H9 (cell line): ENCODE measurements at regions not wholly inside any gene's neighbourhood (a gene's known extent, or its start where the extent isn't known, plus 50 kb on each side); places are given as distances from the start of the nearest gene placed in this dataset.

ENCODE experiments used
- DNase-seq: peaks from one replicate; pipeline ENCODE4 v3.0.0-alpha.2; 2017
- H2AFZ ChIP-seq: one replicate; pipeline ENCODE4 v1.6.1; 2013; ENCODE audit warnings: mild to moderate bottlenecking, low read length, control low read depth, moderate library complexity
- H2AK5ac ChIP-seq: 2 replicates; pipeline ENCODE4 v1.6.1; 2013; ENCODE audit warnings: low read length, control low read depth, mixed read lengths; ENCODE audit not compliant: insufficient read length
- H2BK120ac ChIP-seq: one replicate; pipeline ENCODE4 v1.6.1; 2013; ENCODE audit warnings: low read depth, mild to moderate bottlenecking, low read length, control low read depth, inconsistent platforms; ENCODE audit not compliant: poor library complexity, severe bottlenecking
- H2BK12ac ChIP-seq: 2 replicates; pipeline ENCODE4 v1.6.1; 2013; ENCODE audit warnings: low read length, control low read depth, mixed read lengths, low read depth; ENCODE audit not compliant: insufficient read length
- H2BK15ac ChIP-seq: 2 replicates; pipeline ENCODE4 v1.6.1; 2013; ENCODE audit warnings: low read depth, low read length, control low read depth
- H2BK20ac ChIP-seq: one replicate; pipeline ENCODE4 v1.6.1; 2013; ENCODE audit warnings: low read depth, mild to moderate bottlenecking, low read length, control low read depth, inconsistent platforms; ENCODE audit not compliant: poor library complexity, severe bottlenecking
- H2BK5ac ChIP-seq: 2 replicates; pipeline ENCODE4 v1.6.1; 2013; ENCODE audit warnings: low read length, control low read depth, mixed read lengths; ENCODE audit not compliant: insufficient read length
- H3K14ac ChIP-seq: 2 replicates; pipeline ENCODE4 v1.6.1; 2013; ENCODE audit warnings: low read length, control low read depth; ENCODE audit not compliant: insufficient read depth
- H3K18ac ChIP-seq: 2 replicates; pipeline ENCODE4 v1.6.1; 2013; ENCODE audit warnings: low read depth, mild to moderate bottlenecking, mixed read lengths, low read length, control low read depth; ENCODE audit not compliant: insufficient read length
- H3K23ac ChIP-seq: 2 replicates; pipeline ENCODE4 v1.6.1; 2013; ENCODE audit warnings: low read length, control low read depth, mixed read lengths, low read depth; ENCODE audit not compliant: insufficient read length
- H3K23me2 ChIP-seq: 2 replicates; pipeline ENCODE4 v1.6.1; 2013; ENCODE audit warnings: low read depth, mild to moderate bottlenecking, mixed read lengths, low read length, control low read depth; ENCODE audit not compliant: insufficient read length, poor library complexity, severe bottlenecking
- H3K27ac ChIP-seq: 2 replicates; pipeline ENCODE4 v1.5.1; 2013; ENCODE audit warnings: low read length, control low read depth, mixed read lengths, low read depth; ENCODE audit not compliant: insufficient read length
- H3K27me3 ChIP-seq: 2 replicates; pipeline ENCODE4 v1.6.1; 2013; ENCODE audit warnings: low read length, control low read depth, inconsistent platforms; ENCODE audit not compliant: insufficient read depth
- H3K4ac ChIP-seq: 2 replicates; pipeline ENCODE4 v1.6.1; 2013; ENCODE audit warnings: low read depth, mild to moderate bottlenecking, control low read depth, inconsistent platforms, low read length, moderate library complexity
- H3K4me1 ChIP-seq: 2 replicates; pipeline ENCODE4 v1.6.1; 2013; ENCODE audit warnings: low read length, control low read depth, inconsistent platforms; ENCODE audit not compliant: insufficient read depth
- H3K4me2 ChIP-seq: 2 replicates; pipeline ENCODE4 v1.6.1; 2013; ENCODE audit warnings: low read length, control low read depth, mixed read lengths; ENCODE audit not compliant: insufficient read length, insufficient read depth
- H3K56ac ChIP-seq: 2 replicates; pipeline ENCODE4 v1.6.1; 2013; ENCODE audit warnings: low read depth, mild to moderate bottlenecking, mixed read lengths, low read length, control low read depth; ENCODE audit not compliant: insufficient read length
- H3K79me1 ChIP-seq: 2 replicates; pipeline ENCODE4 v1.6.1; 2013; ENCODE audit warnings: low read depth, mild to moderate bottlenecking, moderate library complexity, low read length, control low read depth, inconsistent platforms; ENCODE audit not compliant: insufficient read depth, poor library complexity, severe bottlenecking
- H3K79me2 ChIP-seq: 2 replicates; pipeline ENCODE4 v1.6.1; 2013; ENCODE audit warnings: low read length, control low read depth, inconsistent platforms; ENCODE audit not compliant: insufficient read depth
- H3K9ac ChIP-seq: 2 replicates; pipeline ENCODE4 v1.6.1; 2013; ENCODE audit warnings: low read length, control low read depth, mixed read lengths; ENCODE audit not compliant: insufficient read length; ENCODE audit errors: extremely low read depth
- H3K9me3 ChIP-seq: one replicate; pipeline ENCODE4 v1.6.1; 2013; ENCODE audit warnings: low read depth, low read length, inconsistent platforms; ENCODE audit not compliant: control insufficient read depth
- H3T11ph ChIP-seq: one replicate; pipeline ENCODE4 v1.6.1; 2013; ENCODE audit warnings: mild to moderate bottlenecking, low read length, control low read depth, inconsistent platforms
- H4K20me1 ChIP-seq: one replicate; pipeline ENCODE4 v1.6.1; 2013; ENCODE audit not compliant: control insufficient read depth, insufficient read length, insufficient read depth
- H4K5ac ChIP-seq: 2 replicates; pipeline ENCODE4 v1.6.1; 2013; ENCODE audit warnings: low read depth, mild to moderate bottlenecking, mixed read lengths, low read length, control low read depth; ENCODE audit not compliant: insufficient read length
- H4K8ac ChIP-seq: replicated peaks from 2 replicates; pipeline ENCODE4 v1.6.1; 2013; ENCODE audit warnings: low read length, control low read depth, mixed read lengths, low read depth; ENCODE audit not compliant: insufficient read length
- H4K91ac ChIP-seq: 2 replicates; pipeline ENCODE4 v1.6.1; 2013; ENCODE audit warnings: low read depth, mild to moderate bottlenecking, moderate library complexity, mixed read lengths, low read length, control low read depth; ENCODE audit not compliant: insufficient read length
- H3K27ac Mint-ChIP-seq, 3 experiments: 2 replicates in 2 of 3; 3 replicates in 1 of 3; pipeline ENCODE4 v1.8.0; 2020 to 2021; ENCODE audit warnings: mixed read lengths in 3 of 3, mild to moderate bottlenecking in 1 of 3, moderate library complexity in 1 of 3
- H3K27me3 Mint-ChIP-seq: 2 replicates; pipeline ENCODE4 v1.8.0; 2021; ENCODE audit warnings: low read depth, mild to moderate bottlenecking, moderate library complexity, mixed read lengths
- H3K36me3 Mint-ChIP-seq, 3 experiments: 2 replicates in 2 of 3; 3 replicates in 1 of 3; pipeline ENCODE4 v1.8.0; 2020 to 2021; ENCODE audit warnings: low read depth in 3 of 3, mixed read lengths in 3 of 3; ENCODE audit not compliant: insufficient read depth in 1 of 3
- H3K4me1 Mint-ChIP-seq, 2 experiments: 2 replicates each; pipeline ENCODE4 v1.8.0; 2020; ENCODE audit warnings: mixed read lengths in 2 of 2
- H3K4me3 Mint-ChIP-seq, 2 experiments: 2 replicates in 1 of 2; 3 replicates in 1 of 2; pipeline ENCODE4 v1.8.0; 2020 to 2021; ENCODE audit warnings: mild to moderate bottlenecking in 2 of 2, mixed read lengths in 2 of 2, moderate library complexity in 1 of 2
- H3K9me3 Mint-ChIP-seq, 2 experiments: 2 replicates in 1 of 2; 3 replicates in 1 of 2; pipeline ENCODE4 v1.8.0; 2020; ENCODE audit warnings: mild to moderate bottlenecking in 2 of 2, mixed read lengths in 2 of 2, moderate library complexity in 1 of 2
- CTCF ChIP-seq: fragments of 200-600 bp; sonication (generic); conservative IDR thresholded peaks from 3 replicates; pipeline ENCODE4 v1.8.0; 2021; ENCODE audit warnings: antibody characterized with exemption, mild to moderate bottlenecking
- WGBS: extraction: QIAGEN DNeasy Blood & Tissue Kit; methylation state at CpG from one replicate; pipeline ENCODE4 v1.1.7; 2013; ENCODE audit warnings: missing lambda C conversion rate, low lambda C conversion rate, mixed read lengths; ENCODE audit not compliant: insufficient read length; ENCODE audit errors: extremely low coverage; 5-methylcytosine and 5-hydroxymethylcytosine counted together

DNA sequence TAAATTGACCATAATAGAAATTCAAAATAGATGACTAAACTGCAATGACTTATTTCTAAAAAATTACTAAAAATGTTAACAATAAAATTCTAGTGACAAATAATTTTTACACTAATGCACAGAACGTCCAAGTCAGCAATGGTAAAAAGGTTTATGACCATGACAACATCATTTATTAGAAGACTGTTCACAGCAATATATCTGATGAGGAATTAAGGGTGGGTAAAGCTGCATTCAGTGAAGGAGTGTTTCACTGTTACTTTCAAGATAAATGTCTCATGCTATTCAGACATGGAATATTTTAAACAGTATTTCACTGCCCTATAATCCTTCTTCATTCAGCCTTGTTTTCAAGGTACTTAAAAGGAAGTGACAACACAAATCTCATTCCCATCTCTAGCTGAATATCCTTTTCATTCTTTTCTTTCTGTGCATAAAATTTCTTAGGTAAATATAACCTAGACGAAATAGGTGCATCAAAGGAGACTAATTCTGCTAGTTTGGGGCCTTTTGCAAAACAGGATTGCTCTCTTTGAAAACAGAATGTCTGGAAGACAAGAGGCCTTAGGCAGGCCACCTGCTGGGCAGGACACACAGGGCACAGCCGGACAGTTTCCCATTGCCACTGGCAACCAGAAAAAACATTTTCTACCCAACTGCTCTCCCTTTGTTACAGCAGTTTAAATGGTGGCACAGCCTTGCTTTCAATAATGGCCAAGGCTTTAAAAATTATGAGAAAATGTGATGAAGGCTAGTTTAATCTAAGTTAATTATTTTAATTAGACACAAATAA lies 600.3 kb downstream of the SPRY1 start:
- Histone ChIP-seq H3K4me1 (no peaks in the 10 kb centered on the region), H2AFZ (no peak overlapping the region)

More for the DNA sequence above, 600.3 kb downstream of the SPRY1 start:
- no peak overlapping the region for H2BK5ac ChIP-seq
- H3K27ac ChIP-seq: no peak overlapping the region
- H2BK20ac ChIP-seq: no peak overlapping the region
- peaks cover 0 to 3% of the 10 kb centered on the region in 2 experiments; a peak in 2 of 4 replicates for H3K4me1 Mint-ChIP-seq
- peaks cover 4 to 10% (median 5%) of the 10 kb centered on the region in 3 experiments; a peak in 4 of 7 replicates for H3K36me3 Mint-ChIP-seq
- H3K9me3 Mint-ChIP-seq: peaks cover 7 to 11% of the 10 kb centered on the region in 2 experiments
- H4K8ac ChIP-seq: no peak overlapping the region
- no peak overlapping the region for H3K18ac ChIP-seq
- H3K56ac ChIP-seq: no peak overlapping the region
- H2BK15ac ChIP-seq: no peak overlapping the region
- H3T11ph ChIP-seq: no peak overlapping the region
- H3K4me2 ChIP-seq: no peak overlapping the region
- no peaks in the 10 kb centered on the region for H4K20me1 ChIP-seq
- no peak overlapping the region for H4K5ac ChIP-seq
- H3K23me2 ChIP-seq: no peaks in the 10 kb centered on the region
- H3K4me3 Mint-ChIP-seq: no peak overlapping the region
- H3K27ac Mint-ChIP-seq: no peak overlapping the region
- H3K9ac ChIP-seq: no peak overlapping the region
- no peak overlapping the region for H3K23ac ChIP-seq
- no peak overlapping the region for H3K14ac ChIP-seq
- no peak for TF ChIP-seq CTCF
- no peaks in the 10 kb centered on the region for H3K79me2 ChIP-seq
- no peaks in the 10 kb centered on the region for H3K79me1 ChIP-seq
- H2BK12ac ChIP-seq: no peak overlapping the region
- no peaks in the 10 kb centered on the region for H3K9me3 ChIP-seq
- no peak overlapping the region for H2AK5ac ChIP-seq
- DNase-seq: no peak
- no peak overlapping the region for H2BK120ac ChIP-seq
- no peaks in the 10 kb centered on the region for H3K27me3 ChIP-seq
- no peak overlapping the region for H3K4ac ChIP-seq
- H3K27me3 Mint-ChIP-seq: no peaks in the 10 kb centered on the region
- no CpG with 5 or more reads among the region's 3 CpGs for WGBS
- no peak overlapping the region for H4K91ac ChIP-seq
